OCI-LY7 (cell line): ENCODE measurements at regions not wholly inside any gene's neighbourhood (a gene's known extent, or its start where the extent isn't known, plus 50 kb on each side); places are given as distances from the start of the nearest gene placed in this dataset.
"Not testable (repeated sequence)": the region's sequence is repeated elsewhere in the genome, so short reads cannot be mapped to it uniquely, and the experiment has no call there.

Experiments
- BruUV-seq: library from RNA; stranded (reverse); fragments of 400-500 nt; replicated peaks from 2 replicates; lab custom pipeline; 2021; lab: Mats Ljungman, UMichigan
- CTCF ChIA-PET: fragments of 300-600 bp; sonication (Branson Sonifier 250); formaldehyde crosslinking; loops from one replicate; lab custom pipeline; 2022; ENCODE audit warnings: antibody characterized with exemption; ENCODE audit not compliant: unreplicated experiment; lab: Charles Lee
- POLR2A ChIA-PET: fragments of 300-600 bp; sonication (Branson Sonifier 250); formaldehyde crosslinking; loops from one replicate; lab custom pipeline; 2022; ENCODE audit warnings: antibody characterized with exemption; lab: Charles Lee
- DNase-seq: peaks from one replicate; pipeline ENCODE4 v3.0.0-alpha.2; 2015; ENCODE audit warnings: low spot score
- H2AFZ ChIP-seq: fragments of 200-600 bp; sonication (generic), shearing (Covaris generic); 2 replicates; pipeline ENCODE4 v1.6.1; 2014; ENCODE audit warnings: mild to moderate bottlenecking, antibody characterized with exemption, low read length, moderate library complexity
- H3K27ac ChIP-seq: fragments of 200-600 bp; sonication (generic); 2 replicates; pipeline ENCODE4 v1.5.1; 2014; ENCODE audit warnings: mixed run types, low read depth, mild to moderate bottlenecking, moderate library complexity, low read length, inconsistent platforms; ENCODE audit not compliant: poor library complexity, severe bottlenecking
- H3K36me3 ChIP-seq: fragments of 200-600 bp; sonication (generic); 2 replicates; pipeline ENCODE4 v1.6.1; 2014; ENCODE audit warnings: mild to moderate bottlenecking, antibody characterized with exemption, low read length, moderate library complexity, mixed read lengths; ENCODE audit not compliant: insufficient read depth
- H3K4me1 ChIP-seq: fragments of 200-600 bp; sonication (generic); 2 replicates; pipeline ENCODE4 v1.5.1; 2014; ENCODE audit warnings: mild to moderate bottlenecking, low read length; ENCODE audit not compliant: insufficient read depth, poor library complexity, severe bottlenecking
- H3K4me2 ChIP-seq: fragments of 200-600 bp; sonication (generic); 2 replicates; pipeline ENCODE4 v1.6.1; 2014; ENCODE audit warnings: mild to moderate bottlenecking, low read length
- H3K4me3 ChIP-seq: fragments of 200-600 bp; sonication (generic); 2 replicates; pipeline ENCODE4 v1.5.1; 2014; ENCODE audit warnings: mild to moderate bottlenecking, low read depth, low read length; ENCODE audit not compliant: poor library complexity, severe bottlenecking
- H3K79me2 ChIP-seq: fragments of 200-600 bp; sonication (generic); 2 replicates; pipeline ENCODE4 v1.6.1; 2016; ENCODE audit warnings: low read depth, mild to moderate bottlenecking, low read length, moderate library complexity, mixed read lengths; ENCODE audit not compliant: insufficient read depth
- H3K9me2 ChIP-seq: fragments of 200-600 bp; sonication (generic); 2 replicates; pipeline ENCODE4 v1.6.1; 2016; ENCODE audit warnings: mild to moderate bottlenecking, low read length, mixed read lengths; ENCODE audit not compliant: insufficient read depth
- H3K9me3 ChIP-seq: fragments of 200-600 bp; sonication (generic); 2 replicates; pipeline ENCODE4 v1.6.1; 2014; ENCODE audit warnings: mild to moderate bottlenecking, mixed run types, low read length, mixed read lengths
- H4K20me1 ChIP-seq: fragments of 200-600 bp; sonication (generic); 2 replicates; pipeline ENCODE4 v1.6.1; 2014; ENCODE audit warnings: mild to moderate bottlenecking, antibody characterized with exemption, low read length, moderate library complexity, mixed read lengths; ENCODE audit not compliant: insufficient read depth
- EZH2phosphoT487 ChIP-seq: fragments of 200-600 bp; sonication (generic); IDR thresholded peaks from 2 replicates; pipeline ENCODE4 v1.6.1; 2018; ENCODE audit warnings: low read depth, borderline replicate concordance, mild to moderate bottlenecking, mixed run types, antibody characterized with exemption, low read length, moderate library complexity, mixed read lengths
- intact Hi-C: fragments of 100-400 bp; cut with micrococcal nuclease; formaldehyde crosslinking; loops from one replicate; pipeline ENCODE4 v1.10.0; 2022; ENCODE audit not compliant: unreplicated experiment
- TF ChIP-seq, protein P1 (sequence below): fragments of 200-600 bp; sonication (generic); conservative IDR thresholded peaks from 2 replicates; pipeline ENCODE4 v1.5.1; 2014; ENCODE audit warnings: mild to moderate bottlenecking, antibody characterized with exemption, low read length, moderate library complexity, mixed read lengths

DNA sequence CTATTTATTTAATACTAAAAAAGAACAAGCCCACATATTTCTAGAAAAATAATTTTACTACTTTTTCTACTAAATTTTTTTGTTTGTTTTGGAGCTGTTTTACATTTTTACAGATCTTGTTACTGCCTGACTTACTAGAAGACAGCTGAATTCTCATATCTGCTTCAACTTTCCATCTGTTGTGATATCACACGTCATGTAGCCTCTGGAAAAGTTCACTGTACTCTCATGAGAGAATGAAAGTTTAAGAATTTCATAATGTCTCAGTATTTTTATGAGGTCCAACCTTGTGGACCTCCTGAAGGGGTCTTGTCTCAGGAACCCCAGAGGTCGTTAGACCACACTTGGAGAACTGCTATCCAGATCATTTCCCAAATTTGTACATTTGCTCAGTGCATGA, 81.7 kb upstream of the MTHFD1L start:
- H3K36me3 ChIP-seq = peaks cover 3% of the 10 kb centered on the region; the same call in 1 of the 2 replicates
- CTCF ChIA-PET = no interaction called here

DNA sequence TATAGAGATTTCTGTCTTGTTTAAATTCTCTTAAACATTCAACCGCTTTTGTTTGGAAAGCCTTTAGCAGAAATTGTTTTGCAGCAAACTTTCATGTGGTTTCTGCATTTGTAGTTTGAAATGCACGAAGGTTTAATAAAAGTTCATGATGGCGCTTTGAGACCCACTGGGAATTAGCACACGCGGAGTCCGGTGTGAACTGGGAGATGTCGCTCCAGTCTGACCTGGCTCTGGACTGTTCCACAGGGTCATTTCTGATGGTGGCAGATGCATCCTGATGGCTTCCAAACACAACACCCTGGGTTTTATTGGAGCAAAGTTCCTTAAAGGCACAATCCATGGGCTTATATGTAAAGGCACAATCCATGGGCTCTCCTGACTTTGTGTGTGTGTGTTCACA, 78.1 kb upstream of the MTHFD1L start:
- Histone ChIP-seq H3K79me2 (no peaks in the 10 kb centered on the region), H4K20me1 (no peaks in the 10 kb centered on the region), H3K4me2 (peak overlapping the region; percentile 52; the same call in 1 of the 2 replicates), H3K4me1 (peaks cover 13% of the 10 kb centered on the region), H3K27ac (no peak overlapping the region), H3K9me3 (peaks cover 4% of the 10 kb centered on the region; the same call in 1 of the 2 replicates), H3K36me3 (peaks cover 3% of the 10 kb centered on the region; the same call in 1 of the 2 replicates), H2AFZ (no peak overlapping the region), H3K9me2 (no peaks in the 10 kb centered on the region), H3K4me3 (no peak overlapping the region)
- ChIA-PET POLR2A (interaction anchor here (0.5 to 1.5 kb wide), 4 partner anchors 20 to 510 kb away, joined by 3 to 7 read pairs (median 4); no protein-coding TSS in a partner anchor), CTCF (no interaction called here)
- no peak for DNase-seq
- intact Hi-C loops = loop anchor here (10.0 kb wide), 1 partner anchor 57 kb away; no protein-coding TSS in a partner anchor
- no peak for TF ChIP-seq EZH2phosphoT487
- TF ChIP-seq, protein P1, sequence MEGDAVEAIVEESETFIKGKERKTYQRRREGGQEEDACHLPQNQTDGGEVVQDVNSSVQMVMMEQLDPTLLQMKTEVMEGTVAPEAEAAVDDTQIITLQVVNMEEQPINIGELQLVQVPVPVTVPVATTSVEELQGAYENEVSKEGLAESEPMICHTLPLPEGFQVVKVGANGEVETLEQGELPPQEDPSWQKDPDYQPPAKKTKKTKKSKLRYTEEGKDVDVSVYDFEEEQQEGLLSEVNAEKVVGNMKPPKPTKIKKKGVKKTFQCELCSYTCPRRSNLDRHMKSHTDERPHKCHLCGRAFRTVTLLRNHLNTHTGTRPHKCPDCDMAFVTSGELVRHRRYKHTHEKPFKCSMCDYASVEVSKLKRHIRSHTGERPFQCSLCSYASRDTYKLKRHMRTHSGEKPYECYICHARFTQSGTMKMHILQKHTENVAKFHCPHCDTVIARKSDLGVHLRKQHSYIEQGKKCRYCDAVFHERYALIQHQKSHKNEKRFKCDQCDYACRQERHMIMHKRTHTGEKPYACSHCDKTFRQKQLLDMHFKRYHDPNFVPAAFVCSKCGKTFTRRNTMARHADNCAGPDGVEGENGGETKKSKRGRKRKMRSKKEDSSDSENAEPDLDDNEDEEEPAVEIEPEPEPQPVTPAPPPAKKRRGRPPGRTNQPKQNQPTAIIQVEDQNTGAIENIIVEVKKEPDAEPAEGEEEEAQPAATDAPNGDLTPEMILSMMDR = no peak
- BruUV-seq = no TSS peak

More for the DNA sequence above, 81.7 kb upstream of the MTHFD1L start:
- no peaks in the 10 kb centered on the region for H4K20me1 ChIP-seq
- no peaks in the 10 kb centered on the region for H3K9me2 ChIP-seq
- TF ChIP-seq EZH2phosphoT487 = no peak
- TF ChIP-seq, protein P1 = no peak
- intact Hi-C loops = loop anchor here (10.0 kb wide), 1 partner anchor 61 kb away; no protein-coding TSS in a partner anchor
- H3K79me2 ChIP-seq = no peaks in the 10 kb centered on the region
- no TSS peak for BruUV-seq
- no peak overlapping the region for H3K4me2 ChIP-seq
- no peak overlapping the region for H2AFZ ChIP-seq
- no peak overlapping the region for H3K4me3 ChIP-seq
- peaks cover 4% of the 10 kb centered on the region; the same call in 1 of the 2 replicates for H3K9me3 ChIP-seq
- POLR2A ChIA-PET = interaction anchor here (0.7 to 1.1 kb wide), 5 partner anchors 18 to 1589 kb away, joined by 3 to 5 read pairs (median 4); no protein-coding TSS in a partner anchor
- H3K4me1 ChIP-seq = peaks cover 13% of the 10 kb centered on the region
- DNase-seq = no peak
- no peak overlapping the region for H3K27ac ChIP-seq

DNA sequence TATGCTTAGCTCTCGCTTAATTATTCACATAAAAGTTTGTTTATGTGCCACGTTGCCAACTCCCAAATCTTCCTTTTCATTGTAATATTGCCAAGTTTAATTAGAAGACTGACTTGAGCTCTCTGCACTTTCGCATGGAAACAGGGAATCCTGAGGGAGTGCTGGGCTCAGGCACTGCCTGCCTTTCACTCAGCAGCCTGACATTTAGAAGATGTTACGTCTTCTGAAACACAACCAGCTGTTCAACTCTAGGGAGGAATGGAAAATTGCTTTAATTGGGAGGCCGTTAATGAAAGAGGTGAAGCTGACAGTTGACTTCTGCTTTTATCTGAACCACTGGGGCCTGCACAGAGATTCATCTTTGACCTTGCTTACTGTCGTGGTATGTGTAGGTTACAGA, 77.4 kb upstream of the MTHFD1L start:
- TF ChIP-seq EZH2phosphoT487 = no peak
- Histone ChIP-seq H3K4me1 (peaks cover 13% of the 10 kb centered on the region), H3K36me3 (peaks cover 3% of the 10 kb centered on the region; the same call in 1 of the 2 replicates), H3K9me3 (peaks cover 4% of the 10 kb centered on the region; the same call in 1 of the 2 replicates), H3K27ac (peak overlapping the region; percentile 30), H4K20me1 (no peaks in the 10 kb centered on the region), H3K4me3 (no peak overlapping the region), H2AFZ (peak overlapping the region; percentile 24; the same call in 1 of the 2 replicates), H3K79me2 (no peaks in the 10 kb centered on the region), H3K9me2 (no peaks in the 10 kb centered on the region), H3K4me2 (peak overlapping the region; percentile 52)
- intact Hi-C loops = loop anchor here (10.0 kb wide), 1 partner anchor 57 kb away; no protein-coding TSS in a partner anchor
- DNase-seq = peak; percentile 70
- POLR2A ChIA-PET = interaction anchor here (0.5 to 1.5 kb wide), 5 partner anchors 14 to 1067 kb away, joined by 3 to 5 read pairs (median 3); no protein-coding TSS in a partner anchor
- CTCF ChIA-PET = no interaction called here
- BruUV-seq = no TSS peak

DNA sequence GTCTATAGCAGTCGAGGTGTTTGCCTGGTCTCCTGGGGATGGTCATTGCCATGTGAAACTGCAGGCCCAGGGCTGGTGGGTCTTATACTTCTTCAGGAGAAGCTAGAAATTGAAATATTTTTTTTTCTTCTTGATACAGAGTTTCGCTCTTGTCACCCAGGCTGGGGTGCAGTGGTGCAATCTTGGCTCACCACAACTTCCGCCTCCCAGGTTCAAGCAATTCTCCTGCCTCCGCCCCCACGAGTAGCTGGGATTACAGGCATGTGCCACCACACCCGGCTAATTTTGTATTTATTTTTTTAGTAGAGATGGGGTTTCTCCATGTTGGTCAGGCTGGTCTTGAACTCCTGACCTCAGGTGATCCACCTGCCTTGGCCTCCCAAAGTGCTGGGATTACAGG, 75.6 kb upstream of the MTHFD1L start:
- H2AFZ ChIP-seq, H3K9me2 ChIP-seq, H3K79me2 ChIP-seq, CTCF ChIA-PET, H3K27ac ChIP-seq, H4K20me1 ChIP-seq, H3K36me3 ChIP-seq, H3K4me3 ChIP-seq, BruUV-seq, DNase-seq, H3K4me2 ChIP-seq, H3K9me3 ChIP-seq: not testable (repeated sequence)
- POLR2A ChIA-PET = interaction anchor here (0.6 kb wide), 1 partner anchor 194 kb away, joined by 3 read pairs; no protein-coding TSS in a partner anchor
- H3K4me1 ChIP-seq = peaks cover 13% of the 10 kb centered on the region
- intact Hi-C loops = loop anchor here (10.0 kb wide), 1 partner anchor 55 kb away; no protein-coding TSS in a partner anchor
